Common myeloid progenitor, CD34-positive (primary cell): ENCODE measurements at regions not wholly inside any gene's neighbourhood (a gene's known extent, or its start where the extent isn't known, plus 50 kb on each side); places are given as distances from the start of the nearest gene placed in this dataset.
"Not testable (repeated sequence)": the region's sequence is repeated elsewhere in the genome, so short reads cannot be mapped to it uniquely, and the experiment has no call there.

Experiments
- CTCF ChIA-PET: fragments of 350-600 bp; sonication (Branson Sonifier 250); formaldehyde crosslinking; loops from one replicate; lab custom pipeline; 2021; ENCODE audit warnings: antibody characterized with exemption; lab: Charles Lee
- POLR2A ChIA-PET: fragments of 350-600 bp; sonication (Branson Sonifier 250); formaldehyde crosslinking; loops from one replicate; lab custom pipeline; 2021; ENCODE audit warnings: antibody characterized with exemption; lab: Charles Lee
- DNase-seq, 3 donors: peaks; one replicate each; pipeline versions ENCODE4 v3.0.0 to v3.0.0-alpha.2; 2013
- H3K27ac ChIP-seq, 2 experiments: 1 replicate in 1 of 2; 2 replicates in 1 of 2; pipeline ENCODE4 v1.7.0; 2013; ENCODE audit warnings: inconsistent platforms in 2 of 2, low read length in 2 of 2, mild to moderate bottlenecking in 2 of 2, low read depth in 1 of 2, moderate library complexity in 1 of 2; ENCODE audit not compliant: severe bottlenecking in 2 of 2, insufficient read depth in 1 of 2, poor library complexity in 1 of 2
- H3K27me3 ChIP-seq, 5 experiments: replicated peaks in 2 of 5; 1 replicate in 3 of 5; 2 replicates in 2 of 5; pipeline versions ENCODE4 v1.6.1 to v1.7.0; 2013; ENCODE audit warnings: low read length in 4 of 5, mild to moderate bottlenecking in 2 of 5, moderate library complexity in 2 of 5, inconsistent platforms in 1 of 5; ENCODE audit not compliant: insufficient read depth in 5 of 5, control insufficient read depth in 4 of 5
- H3K36me3 ChIP-seq, 4 experiments: 1 replicate in 2 of 4; 2 replicates in 2 of 4; pipeline versions ENCODE4 v1.6.1 to v1.7.0; 2013; ENCODE audit warnings: low read length in 3 of 4, control low read depth in 1 of 4, mild to moderate bottlenecking in 1 of 4; ENCODE audit not compliant: control insufficient read depth in 4 of 4, insufficient read depth in 4 of 4
- H3K4me1 ChIP-seq, 4 experiments: 1 replicate in 3 of 4; 2 replicates in 1 of 4; pipeline versions ENCODE4 v1.6.1 to v1.7.1; 2013; ENCODE audit warnings: low read length in 3 of 4, mild to moderate bottlenecking in 3 of 4, control low read depth in 1 of 4, inconsistent platforms in 1 of 4, moderate library complexity in 1 of 4; ENCODE audit not compliant: control insufficient read depth in 4 of 4, insufficient read depth in 4 of 4; ENCODE audit errors: control extremely low read depth in 1 of 4
- H3K4me3 ChIP-seq, 7 experiments: 1 replicate in 4 of 7; 2 replicates in 3 of 7; pipeline versions ENCODE4 v1.5.1 to v1.7.0; 2013; ENCODE audit warnings: mild to moderate bottlenecking in 7 of 7, low read length in 6 of 7, moderate library complexity in 6 of 7, inconsistent platforms in 2 of 7, low read depth in 2 of 7, control low read depth in 1 of 7; ENCODE audit not compliant: insufficient read depth in 4 of 7, control insufficient read depth in 1 of 7; ENCODE audit errors: extremely low read depth in 1 of 7
- H3K9me3 ChIP-seq, 5 experiments: 1 replicate in 4 of 5; 2 replicates in 1 of 5; pipeline versions ENCODE4 v1.6.1 to v1.7.1; 2013; ENCODE audit warnings: low read length in 4 of 5, mild to moderate bottlenecking in 2 of 5, inconsistent platforms in 1 of 5, low read depth in 1 of 5, moderate library complexity in 1 of 5; ENCODE audit not compliant: control insufficient read depth in 4 of 5, insufficient read depth in 2 of 5; ENCODE audit errors: control extremely low read depth in 1 of 5
- WGBS: methylation state at CpG from one replicate; pipeline ENCODE4 v1.1.5; 2013; ENCODE audit not compliant: insufficient coverage; 5-methylcytosine and 5-hydroxymethylcytosine counted together

DNA sequence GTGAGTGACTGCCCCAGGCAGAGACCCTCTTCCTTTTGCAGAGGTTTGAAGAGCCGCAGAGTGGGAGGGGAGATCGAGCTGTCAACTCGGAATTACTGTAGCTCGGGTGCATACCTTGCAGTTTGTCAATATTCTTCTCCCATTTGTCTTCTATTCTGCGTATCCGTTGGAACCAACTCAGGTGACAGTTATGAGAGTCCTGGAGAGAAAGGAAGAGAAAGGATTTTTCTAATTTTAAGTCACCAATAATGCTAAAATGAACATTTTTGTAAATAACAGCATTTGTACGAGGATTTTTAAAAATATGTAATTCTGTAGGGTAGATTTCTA lies 1393.4 kb downstream of the CDH12 start:
- WGBS, result no CpG with 5 or more reads among the region's 7 CpGs
- Histone ChIP-seq H3K4me3 (peak overlapping the region; percentile 40 to 78 (median 68)), H3K27ac (peak overlapping the region; percentile 40 to 71)
- H3K27me3 ChIP-seq, H3K9me3 ChIP-seq, DNase-seq, CTCF ChIA-PET, POLR2A ChIA-PET, H3K36me3 ChIP-seq, H3K4me1 ChIP-seq: not testable (repeated sequence)

DNA sequence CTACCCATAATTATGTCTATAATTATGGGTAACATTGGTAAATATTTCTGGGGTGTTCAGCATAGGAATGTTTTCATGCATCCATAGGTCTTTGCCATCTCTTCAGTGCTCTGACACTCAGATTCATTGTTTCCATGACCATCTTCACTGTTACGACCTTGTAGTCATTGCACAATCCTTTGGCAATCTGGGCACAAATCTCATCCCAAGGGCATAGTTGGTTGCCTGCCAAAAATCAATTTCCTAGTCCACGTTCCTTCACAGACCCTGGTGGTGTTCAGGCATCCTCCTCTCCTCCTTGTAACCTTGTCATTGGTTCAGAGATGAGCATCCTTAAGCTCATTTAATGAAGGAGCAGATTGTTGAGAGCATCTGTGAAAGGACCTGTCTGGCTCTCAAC lies 1400.7 kb downstream of the CDH12 start:
- POLR2A ChIA-PET, result no interaction called here
- no peak for DNase-seq

DNA sequence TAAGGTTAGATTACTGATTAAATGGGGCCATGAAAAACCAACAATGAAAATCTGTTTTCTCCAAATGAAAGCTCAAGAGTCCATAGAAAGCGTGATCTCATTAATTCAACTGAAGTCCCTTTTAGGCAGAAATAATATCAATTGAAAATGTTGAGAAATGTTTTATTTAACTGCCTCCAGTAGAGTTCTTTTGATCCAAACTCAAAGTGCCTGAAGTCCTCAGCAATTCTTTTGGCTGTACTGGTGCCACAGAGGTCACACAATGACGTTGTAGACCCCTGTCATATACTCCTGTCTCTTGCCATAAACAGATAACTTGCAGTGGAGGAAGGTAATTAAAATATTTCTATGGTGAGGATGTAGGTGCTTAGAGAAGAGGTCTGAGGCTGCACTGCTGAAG lies 1420.5 kb downstream of the CDH12 start:
- H3K36me3 ChIP-seq, result no peaks in the 10 kb centered on the region
- 84% methylated on average over 2 of the region's 2 CpGs for whole genome bisulfite sequencing
- POLR2A ChIA-PET, result no interaction called here

More for the DNA sequence above, 1400.7 kb downstream of the CDH12 start:
- Histone ChIP-seq H3K27ac (no peak overlapping the region), H3K36me3 (no peaks in the 10 kb centered on the region), H3K27me3 (peaks cover 0 to 2% (median 0%) of the 10 kb centered on the region in 5 experiments), H3K4me1 (no peaks in the 10 kb centered on the region), H3K9me3 (no peaks in the 10 kb centered on the region), H3K4me3 (no peak overlapping the region)
- CTCF ChIA-PET, result no interaction called here
- whole genome bisulfite sequencing, result 96% methylated on average over 2 of the region's 2 CpGs

DNA sequence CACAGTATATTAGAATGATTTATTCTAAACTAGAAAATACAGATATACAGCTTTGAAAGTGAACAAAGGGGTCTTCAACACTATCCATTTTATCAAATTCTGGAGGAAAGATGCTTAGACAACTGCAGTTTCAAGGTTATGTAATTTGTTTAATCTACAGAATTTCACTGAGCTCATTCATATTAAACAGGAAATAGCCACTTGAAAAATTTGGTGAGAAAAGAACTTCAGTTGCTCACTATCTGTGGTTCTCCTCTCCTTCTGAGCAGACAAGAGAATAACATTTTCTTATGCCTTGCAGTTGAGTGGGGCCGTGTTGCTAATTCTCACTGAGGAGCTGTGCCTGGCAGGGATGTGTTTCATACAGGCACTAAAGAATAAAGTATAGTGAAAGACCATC lies 1428.2 kb downstream of the CDH12 start:
- Histone ChIP-seq H3K27me3 (no peaks in the 10 kb centered on the region), H3K27ac (no peak overlapping the region), H3K4me1 (no peaks in the 10 kb centered on the region), H3K4me3 (no peak overlapping the region), H3K9me3 (no peaks in the 10 kb centered on the region), H3K36me3 (no peaks in the 10 kb centered on the region)
- ChIA-PET POLR2A (no interaction called here), CTCF (no interaction called here)
- peak in 1 of 3 donors; percentile 6 for DNase-seq
- no CpG with 5 or more reads among the region's 1 CpG for WGBS

More for the DNA sequence above, 1420.5 kb downstream of the CDH12 start:
- no peak for DNase-seq
- H3K9me3 ChIP-seq, result no peaks in the 10 kb centered on the region
- CTCF ChIA-PET, result no interaction called here
- H3K4me3 ChIP-seq, result no peak overlapping the region
- H3K27ac ChIP-seq, result no peak overlapping the region
- H3K27me3 ChIP-seq, result no peaks in the 10 kb centered on the region
- H3K4me1 ChIP-seq, result no peaks in the 10 kb centered on the region

DNA sequence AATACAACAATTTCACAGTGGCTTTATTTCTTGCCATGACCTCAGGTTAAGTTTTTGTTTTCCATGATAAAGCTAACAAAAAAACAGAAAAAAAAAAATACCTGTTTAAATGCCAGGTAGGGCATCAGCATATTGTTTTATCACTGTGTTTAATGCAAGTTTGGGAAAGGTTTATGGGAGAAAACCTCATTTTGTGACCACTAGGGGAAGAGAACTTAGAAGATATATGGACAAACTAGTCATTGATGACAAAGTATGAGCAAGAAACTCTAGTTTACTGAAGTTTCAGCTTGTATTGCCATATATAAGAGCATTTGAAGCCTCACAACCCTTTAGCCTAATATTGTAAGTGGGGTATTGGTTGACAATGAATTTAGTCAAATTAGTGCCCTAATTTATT lies 1431.4 kb upstream of the CDH18 start:
- DNase-seq, result no peak
- H3K36me3 ChIP-seq, result no peaks in the 10 kb centered on the region
- no peak overlapping the region for H3K4me3 ChIP-seq
- no peaks in the 10 kb centered on the region for H3K4me1 ChIP-seq
- H3K9me3 ChIP-seq, result no peaks in the 10 kb centered on the region
- ChIA-PET CTCF (no interaction called here), POLR2A (interaction anchor here (0.6 kb wide), 1 partner anchor 1133 kb away, joined by 3 read pairs; no protein-coding TSS in a partner anchor)
- H3K27ac ChIP-seq, result no peak overlapping the region
- H3K27me3 ChIP-seq, result no peaks in the 10 kb centered on the region

DNA sequence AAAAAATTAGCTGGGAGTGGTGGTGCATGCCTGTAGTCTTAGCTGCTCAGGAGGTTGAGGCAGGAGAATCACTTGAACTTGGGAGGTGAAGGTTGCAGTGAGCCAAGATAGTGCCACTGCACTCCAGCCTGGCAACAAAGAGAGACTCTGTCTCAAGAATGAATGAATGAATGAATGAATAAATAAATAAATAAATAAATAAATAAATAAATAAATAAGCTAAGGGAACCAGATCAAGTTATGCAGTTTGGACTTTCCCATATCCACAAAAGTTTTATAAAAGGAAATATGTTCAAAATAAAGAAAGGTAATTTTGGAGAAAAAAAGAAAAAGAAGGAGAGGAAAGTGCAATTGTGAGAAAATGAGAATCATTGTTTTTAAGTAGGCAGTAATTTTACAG lies 1414.1 kb upstream of the CDH18 start:
- ChIA-PET CTCF (interaction anchor here (1.1 kb wide), 1 partner anchor 10 kb away, joined by 3 read pairs; no protein-coding TSS in a partner anchor), POLR2A (interaction anchor here (0.7 kb wide), 1 partner anchor 1542 kb away, joined by 3 read pairs; no protein-coding TSS in a partner anchor)
- not testable (repeated sequence) for H3K4me1 ChIP-seq, H3K9me3 ChIP-seq, DNase-seq, H3K36me3 ChIP-seq, H3K27me3 ChIP-seq, H3K4me3 ChIP-seq, H3K27ac ChIP-seq

DNA sequence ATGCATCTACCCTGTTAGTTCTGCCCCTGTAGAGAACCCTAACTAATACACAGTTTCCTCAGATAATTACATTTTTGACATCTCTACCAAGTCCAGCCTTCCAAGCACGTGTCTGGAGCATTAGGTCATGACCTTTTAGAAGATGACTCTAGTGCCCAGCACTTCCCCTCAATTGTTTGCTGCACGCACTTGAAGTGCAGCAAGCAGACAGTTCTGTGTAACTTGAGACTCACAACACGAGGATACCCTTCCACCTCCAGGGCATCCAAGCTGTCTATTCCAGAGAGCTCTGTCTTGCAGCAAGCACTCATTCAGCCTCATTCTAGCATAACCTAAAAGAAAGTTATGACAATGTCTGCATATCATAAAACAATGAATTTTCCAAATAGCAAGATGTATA lies 1410.5 kb upstream of the CDH18 start:
- DNase-seq, result no peak
- no peaks in the 10 kb centered on the region for H3K27me3 ChIP-seq
- H3K27ac ChIP-seq, result no peak overlapping the region
- 65% methylated on average over 3 of the region's 3 CpGs for WGBS
- H3K4me3 ChIP-seq, result no peak overlapping the region
- CTCF ChIA-PET, result no interaction called here
- H3K36me3 ChIP-seq, result no peaks in the 10 kb centered on the region
- H3K4me1 ChIP-seq, result no peaks in the 10 kb centered on the region
- POLR2A ChIA-PET, result no interaction called here
- no peaks in the 10 kb centered on the region for H3K9me3 ChIP-seq
